OCI-LY3 (cell line): ENCODE measurements at regions not wholly inside any gene's neighbourhood (a gene's known extent, or its start where the extent isn't known, plus 50 kb on each side); places are given as distances from the start of the nearest gene placed in this dataset.

Experiments
- H2AFZ ChIP-seq: fragments of 200-600, 300-600 bp; shearing (Covaris generic); 2 replicates; pipeline ENCODE4 v1.6.0; 2014; ENCODE audit warnings: antibody characterized with exemption, low read depth, low read length
- H3K27ac ChIP-seq: fragments of 200-600, 300-600 bp; sonication (generic); 2 replicates; pipeline ENCODE4 v1.5.1; 2014; ENCODE audit warnings: mild to moderate bottlenecking, low read length, moderate library complexity, mixed read lengths
- H3K27me3 ChIP-seq: fragments of 200-600, 300-600 bp; sonication (generic); 2 replicates; pipeline ENCODE4 v1.6.1; 2014; ENCODE audit warnings: low read depth, low read length, mixed read lengths
- H3K36me3 ChIP-seq: fragments of 200-600, 300-600 bp; sonication (generic); replicated peaks from 2 replicates; pipeline ENCODE3; 2014; ENCODE audit warnings: low read depth, low read length, mixed read lengths
- H3K4me1 ChIP-seq: fragments of 300-600, 200-600 bp; sonication (generic); 2 replicates; pipeline ENCODE4 v1.6.1; 2014; ENCODE audit warnings: low read length, mixed read lengths
- H3K4me2 ChIP-seq: fragments of 200-600, 300-600 bp; sonication (generic); 2 replicates; pipeline ENCODE4 v1.6.1; 2014; ENCODE audit warnings: low read length, mixed read lengths
- H3K4me3 ChIP-seq: fragments of 300-600, 200-600 bp; sonication (generic); 2 replicates; pipeline ENCODE4 v1.5.1; 2014; ENCODE audit warnings: antibody characterized with exemption, mild to moderate bottlenecking, low read length, moderate library complexity
- H3K79me2 ChIP-seq: fragments of 300-600, 200-600 bp; shearing (Covaris generic); 2 replicates; pipeline ENCODE4 v1.6.1; 2014; ENCODE audit warnings: mild to moderate bottlenecking, low read length, mixed read lengths
- H3K9ac ChIP-seq: fragments of 300-600, 200-600 bp; shearing (Covaris generic); 2 replicates; pipeline ENCODE4 v1.6.0; 2014; ENCODE audit warnings: mild to moderate bottlenecking, low read length, moderate library complexity
- H3K9me3 ChIP-seq: fragments of 200-600, 300-600 bp; shearing (Covaris generic); 2 replicates; pipeline ENCODE4 v1.6.1; 2014; ENCODE audit warnings: low read length, mixed read lengths; ENCODE audit not compliant: insufficient read depth
- H4K20me1 ChIP-seq: fragments of 200-600, 300-600 bp; sonication (generic); 2 replicates; pipeline ENCODE4 v1.6.1; 2016; ENCODE audit warnings: low read length, mixed read lengths; ENCODE audit not compliant: insufficient read depth
- CTCF ChIP-seq: fragments of 200-600, 300-600 bp; sonication (generic); IDR thresholded peaks from 2 replicates; pipeline ENCODE4 v1.5.1; 2014; ENCODE audit warnings: antibody characterized with exemption, low read length, low read depth
- EZH2phosphoT487 ChIP-seq: fragments of 200-600 bp; shearing (Covaris generic); IDR thresholded peaks from 2 replicates; pipeline ENCODE4 v1.6.1; 2018; ENCODE audit warnings: antibody characterized with exemption, mixed run types, low read depth

DNA sequence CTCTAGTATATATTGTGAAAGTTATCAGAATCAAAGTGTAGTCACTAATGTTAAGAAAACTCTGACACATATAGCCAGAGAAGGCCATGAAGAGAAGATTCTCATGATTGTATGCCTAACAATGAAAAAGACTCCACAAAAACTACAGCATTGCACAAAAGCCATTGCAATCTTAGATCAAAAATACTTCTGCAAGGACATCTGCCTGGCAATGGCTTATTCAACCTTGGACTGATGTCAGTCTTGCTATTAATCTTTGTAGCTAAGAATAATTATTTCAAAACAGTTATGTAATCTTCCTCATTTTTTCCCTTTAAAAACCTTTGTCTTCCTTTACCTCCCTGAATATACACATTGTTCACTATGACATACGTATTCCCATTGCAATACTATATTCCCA is 55.3 kb upstream of the SLC36A4 start:
- Histone ChIP-seq H3K4me1 (peaks cover 5% of the 10 kb centered on the region), H3K79me2 (no peaks in the 10 kb centered on the region), H3K27me3 (no peaks in the 10 kb centered on the region), H3K9ac (no peak overlapping the region), H3K4me3 (no peak overlapping the region), H3K27ac (no peak overlapping the region), H3K36me3 (no peaks in the 10 kb centered on the region), H3K9me3 (no peaks in the 10 kb centered on the region), H3K4me2 (no peak overlapping the region), H2AFZ (no peak overlapping the region), H4K20me1 (no peaks in the 10 kb centered on the region)
- TF ChIP-seq EZH2phosphoT487 (no peak), CTCF (no peak)

DNA sequence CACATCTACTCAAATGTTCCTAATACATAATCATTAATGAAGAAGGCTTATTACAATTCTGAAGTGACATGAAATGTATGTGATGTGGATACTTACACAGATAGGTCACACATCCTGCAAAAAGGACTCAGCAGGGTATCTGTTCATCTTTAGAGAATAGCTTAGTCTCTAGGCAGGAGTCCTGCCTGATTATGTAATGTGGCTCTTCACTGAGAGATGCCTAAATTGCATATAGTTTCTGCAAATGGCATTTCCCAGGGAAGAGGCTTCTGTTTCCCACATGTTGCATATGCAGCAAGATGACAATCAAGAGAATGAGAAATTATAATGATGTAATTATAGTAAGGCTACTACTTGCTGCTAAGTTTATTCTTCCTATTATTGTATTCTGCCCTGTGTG is 58.8 kb upstream of the SLC36A4 start:
- peaks cover 16% of the 10 kb centered on the region for H3K9me3 ChIP-seq
- no peak overlapping the region for H3K4me3 ChIP-seq
- no peaks in the 10 kb centered on the region for H3K79me2 ChIP-seq
- no peaks in the 10 kb centered on the region for H3K27me3 ChIP-seq
- H3K36me3 ChIP-seq: no peaks in the 10 kb centered on the region
- H3K27ac ChIP-seq: no peak overlapping the region
- TF ChIP-seq EZH2phosphoT487 (no peak), CTCF (no peak)
- H2AFZ ChIP-seq: no peak overlapping the region
- H3K4me1 ChIP-seq: no peaks in the 10 kb centered on the region
- H3K9ac ChIP-seq: no peak overlapping the region
- H4K20me1 ChIP-seq: no peaks in the 10 kb centered on the region
- H3K4me2 ChIP-seq: no peak overlapping the region

- Histone ChIP-seq H3K27me3 (no peaks in the 10 kb centered on the region), H3K9ac (no peak overlapping the region), H3K27ac (peak overlapping the region; percentile 83; the same call in 1 of the 2 replicates), H3K4me3 (no peak overlapping the region), H3K79me2 (no peaks in the 10 kb centered on the region), H3K9me3 (peaks cover 37% of the 10 kb centered on the region), H2AFZ (no peak overlapping the region), H3K4me1 (peaks cover 12% of the 10 kb centered on the region), H3K4me2 (no peak overlapping the region), H3K36me3 (peaks cover 26% of the 10 kb centered on the region), H4K20me1 (no peaks in the 10 kb centered on the region)
- TF ChIP-seq EZH2phosphoT487: no peak
- no peak for TF ChIP-seq CTCF
Observed at GRCh38 chr11:93267383-93267782, 63.2 kb upstream of the DEUP1 start.

DNA sequence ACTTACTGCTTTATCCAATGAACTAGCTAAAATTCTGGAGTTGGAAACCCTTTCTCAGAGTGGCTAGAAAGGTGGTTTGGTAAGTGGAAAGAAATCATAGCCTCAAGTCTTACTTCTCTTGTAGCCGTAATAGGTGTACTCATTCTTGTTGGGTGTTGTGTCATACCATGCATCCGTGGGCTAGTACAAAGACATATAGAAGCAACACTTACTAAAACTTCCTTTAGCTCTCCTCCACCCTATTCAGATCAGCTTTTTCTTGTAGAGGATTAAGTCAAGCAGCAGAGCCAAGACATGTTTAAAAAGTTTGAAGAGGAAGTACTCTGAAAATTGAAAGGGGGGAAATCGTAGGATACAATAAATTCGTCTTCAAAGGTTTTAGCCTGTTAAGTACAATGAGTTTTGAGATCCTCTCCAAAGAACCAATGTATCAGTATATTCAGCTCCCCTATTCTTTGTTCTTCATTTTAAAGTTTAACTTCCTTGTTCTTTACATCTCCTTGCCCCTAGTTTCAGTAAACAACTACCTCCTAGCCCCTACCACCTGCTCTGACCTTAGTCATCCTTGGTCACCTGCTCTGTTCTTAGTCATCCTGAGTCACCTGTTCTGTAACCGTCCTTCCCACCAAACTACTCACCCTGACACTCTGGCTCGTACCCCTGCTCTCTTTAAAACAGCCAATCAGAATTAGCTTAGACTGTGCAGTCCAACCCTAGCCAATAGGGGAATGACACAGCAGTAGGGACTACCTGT is 62.1 kb upstream of the DEUP1 start:
- Histone ChIP-seq H4K20me1 (no peaks in the 10 kb centered on the region), H3K27ac (peak overlapping the region; percentile 83), H3K9ac (no peak overlapping the region), H3K36me3 (peaks cover 26% of the 10 kb centered on the region), H3K79me2 (no peaks in the 10 kb centered on the region), H3K4me1 (peaks cover 12% of the 10 kb centered on the region), H3K27me3 (no peaks in the 10 kb centered on the region), H3K4me3 (peak overlapping the region; percentile 17; the same call in 1 of the 2 replicates), H3K4me2 (0 out of 2 replicates have a peak overlapping the region, but pooled peaks have one; percentile 16), H3K9me3 (peaks cover 37% of the 10 kb centered on the region), H2AFZ (peak overlapping the region; percentile 41)
- TF ChIP-seq CTCF: no peak
- TF ChIP-seq EZH2phosphoT487: no peak
